ENCODE measurements at regions not wholly inside any gene's neighbourhood (a gene's known extent, or its start where the extent isn't known, plus 50 kb on each side); places are given as distances from the start of the nearest gene placed in this dataset.

- Histone ChIP-seq H2BK20ac (ENCODE audit: low read depth, low read length, poor library complexity, severe bottlenecking) (no peak overlapping the region), H3K23me2 (ENCODE audit: insufficient read length, low read depth, low read length, poor library complexity, severe bottlenecking) (no peaks in the 10 kb centered on the region), H2BK15ac (ENCODE audit: low read depth, low read length) (no peak overlapping the region), H4K20me1 (ENCODE audit: control insufficient read depth, insufficient read depth, insufficient read length) (no peaks in the 10 kb centered on the region), H2AFZ (ENCODE audit: low read length) (no peak overlapping the region), H3K9ac (ENCODE audit: extremely low read depth, insufficient read length, low read length) (no peak overlapping the region), H3K4me1 (ENCODE audit: insufficient read depth, low read length) (no peaks in the 10 kb centered on the region), H2BK5ac (ENCODE audit: insufficient read length, low read length) (no peak overlapping the region), H4K8ac (replicated peaks; ENCODE audit: insufficient read length, low read depth, low read length) (no peak overlapping the region), H3K27ac (ENCODE audit: insufficient read length, low read depth, low read length) (no peak overlapping the region), H3K79me2 (ENCODE audit: insufficient read depth, low read length) (no peaks in the 10 kb centered on the region), H3T11ph (ENCODE audit: low read length) (no peak overlapping the region), H2AK5ac (ENCODE audit: insufficient read length, low read length) (no peak overlapping the region), H3K18ac (ENCODE audit: insufficient read length, low read depth, low read length) (no peak overlapping the region), H3K9me3 (ENCODE audit: control insufficient read depth, low read depth, low read length) (no peaks in the 10 kb centered on the region), H2BK12ac (ENCODE audit: insufficient read length, low read depth, low read length) (no peak overlapping the region), H3K4ac (ENCODE audit: low read depth, low read length) (no peak overlapping the region), H3K14ac (ENCODE audit: insufficient read depth, low read length) (no peak overlapping the region), H4K91ac (ENCODE audit: insufficient read length, low read depth, low read length) (no peak overlapping the region), H3K27me3 (ENCODE audit: insufficient read depth, low read length) (no peaks in the 10 kb centered on the region), H3K79me1 (ENCODE audit: insufficient read depth, low read depth, low read length, poor library complexity, severe bottlenecking) (no peaks in the 10 kb centered on the region), H2BK120ac (ENCODE audit: low read depth, low read length, poor library complexity, severe bottlenecking) (no peak overlapping the region), H4K5ac (ENCODE audit: insufficient read length, low read depth, low read length) (no peak overlapping the region), H3K4me2 (ENCODE audit: insufficient read depth, insufficient read length, low read length) (no peak overlapping the region), H3K56ac (ENCODE audit: insufficient read length, low read depth, low read length) (no peak overlapping the region), H3K23ac (ENCODE audit: insufficient read length, low read depth, low read length) (no peak overlapping the region)
- Mint-ChIP-seq H3K9me3 (peaks cover 7% of the 10 kb centered on the region in 2 experiments; a peak in 3 of 5 replicates), H3K36me3 (ENCODE audit: insufficient read depth in 1 of 3, low read depth in 3 of 3) (peaks cover 0 to 8% (median 4%) of the 10 kb centered on the region in 3 experiments; a peak in 4 of 7 replicates), H3K27ac (no peak overlapping the region), H3K4me1 (no peaks in the 10 kb centered on the region), H3K4me3 (no peak overlapping the region), H3K27me3 (ENCODE audit: low read depth) (no peaks in the 10 kb centered on the region)
- no CpG with 5 or more reads among the region's 3 CpGs for WGBS (ENCODE audit: extremely low coverage, insufficient read length, low lambda C conversion rate)
- TF ChIP-seq CTCF (conservative IDR thresholded peaks at IDR 0.05): no peak
- no peak for DNase-seq
Measured at GRCh38 chr3:162087361-162087760, 590.8 kb downstream of the OTOL1 start.

Data from H9 (cell line).